ENCODE measurements at regions not wholly inside any gene's neighbourhood (a gene's known extent, or its start where the extent isn't known, plus 50 kb on each side); places are given as distances from the start of the nearest gene placed in this dataset.

DNA sequence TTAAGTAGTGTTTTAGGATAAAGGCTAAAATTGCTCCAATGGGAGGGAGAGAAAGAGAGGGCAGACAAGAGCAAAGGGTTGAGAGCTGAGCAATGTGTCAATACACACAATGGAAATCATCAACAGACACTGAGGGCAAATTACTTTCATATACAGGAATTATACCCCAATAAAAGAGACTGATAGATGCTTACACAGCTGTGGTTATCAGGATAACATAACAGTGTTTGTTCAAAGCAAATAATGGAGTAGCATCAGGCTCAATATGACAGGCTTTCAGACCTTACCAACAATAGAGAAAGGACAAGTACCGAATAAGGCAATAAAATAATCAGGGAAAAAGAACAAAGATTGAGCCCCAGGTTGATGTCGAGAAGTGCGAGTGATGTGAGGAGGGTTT is 53.4 kb upstream of the DIO2 start:
- intact Hi-C loops (cut with DNase I; ENCODE audit: low total_unique reads): no loop called here
- Histone ChIP-seq H3K4me3 (no peak overlapping the region), H3K27me3 (no peaks in the 10 kb centered on the region), H3K4me1 (no peaks in the 10 kb centered on the region), H3K27ac (no peak overlapping the region), H3K9me3 (no peaks in the 10 kb centered on the region), H3K36me3 (no peaks in the 10 kb centered on the region)
- no peak for TF ChIP-seq POLR2A (IDR thresholded peaks at IDR 0.05)
- TF ChIP-seq, protein P1, sequence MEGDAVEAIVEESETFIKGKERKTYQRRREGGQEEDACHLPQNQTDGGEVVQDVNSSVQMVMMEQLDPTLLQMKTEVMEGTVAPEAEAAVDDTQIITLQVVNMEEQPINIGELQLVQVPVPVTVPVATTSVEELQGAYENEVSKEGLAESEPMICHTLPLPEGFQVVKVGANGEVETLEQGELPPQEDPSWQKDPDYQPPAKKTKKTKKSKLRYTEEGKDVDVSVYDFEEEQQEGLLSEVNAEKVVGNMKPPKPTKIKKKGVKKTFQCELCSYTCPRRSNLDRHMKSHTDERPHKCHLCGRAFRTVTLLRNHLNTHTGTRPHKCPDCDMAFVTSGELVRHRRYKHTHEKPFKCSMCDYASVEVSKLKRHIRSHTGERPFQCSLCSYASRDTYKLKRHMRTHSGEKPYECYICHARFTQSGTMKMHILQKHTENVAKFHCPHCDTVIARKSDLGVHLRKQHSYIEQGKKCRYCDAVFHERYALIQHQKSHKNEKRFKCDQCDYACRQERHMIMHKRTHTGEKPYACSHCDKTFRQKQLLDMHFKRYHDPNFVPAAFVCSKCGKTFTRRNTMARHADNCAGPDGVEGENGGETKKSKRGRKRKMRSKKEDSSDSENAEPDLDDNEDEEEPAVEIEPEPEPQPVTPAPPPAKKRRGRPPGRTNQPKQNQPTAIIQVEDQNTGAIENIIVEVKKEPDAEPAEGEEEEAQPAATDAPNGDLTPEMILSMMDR (IDR thresholded peaks at IDR 0.05): no peak
- no peak for TF ChIP-seq POLR2AphosphoS5 (IDR thresholded peaks at IDR 0.05)
- DNase-seq (ENCODE audit: low spot score in 2 of 2): no peak

Measured in breast epithelium (tissue), 4 donors.